ENCODE measurements at regions not wholly inside any gene's neighbourhood (a gene's known extent, or its start where the extent isn't known, plus 50 kb on each side); places are given as distances from the start of the nearest gene placed in this dataset.

DNA sequence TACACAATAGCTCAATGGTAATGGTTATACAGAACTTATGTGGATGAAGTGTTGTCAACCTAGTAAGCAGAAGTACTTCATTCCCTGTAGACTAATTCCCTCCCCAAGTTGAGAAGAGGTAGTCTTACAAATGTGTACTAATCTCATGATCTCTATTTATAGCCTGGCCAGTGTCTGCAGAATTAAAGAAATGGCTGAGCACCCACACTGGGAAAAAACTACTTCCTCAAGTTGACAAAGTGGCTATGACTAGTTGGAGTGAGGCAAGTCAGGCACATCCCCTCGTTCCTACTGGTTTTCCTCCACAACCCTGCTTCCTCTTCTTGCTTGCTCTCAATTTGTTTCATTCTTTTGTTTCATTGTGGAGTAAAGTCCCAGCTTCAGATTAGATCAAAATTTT is 566.7 kb upstream of the ZNF717 start:
- no peak for DNase-seq (ENCODE audit: extremely low read depth, low read depth)
- TF ChIP-seq, protein P1, sequence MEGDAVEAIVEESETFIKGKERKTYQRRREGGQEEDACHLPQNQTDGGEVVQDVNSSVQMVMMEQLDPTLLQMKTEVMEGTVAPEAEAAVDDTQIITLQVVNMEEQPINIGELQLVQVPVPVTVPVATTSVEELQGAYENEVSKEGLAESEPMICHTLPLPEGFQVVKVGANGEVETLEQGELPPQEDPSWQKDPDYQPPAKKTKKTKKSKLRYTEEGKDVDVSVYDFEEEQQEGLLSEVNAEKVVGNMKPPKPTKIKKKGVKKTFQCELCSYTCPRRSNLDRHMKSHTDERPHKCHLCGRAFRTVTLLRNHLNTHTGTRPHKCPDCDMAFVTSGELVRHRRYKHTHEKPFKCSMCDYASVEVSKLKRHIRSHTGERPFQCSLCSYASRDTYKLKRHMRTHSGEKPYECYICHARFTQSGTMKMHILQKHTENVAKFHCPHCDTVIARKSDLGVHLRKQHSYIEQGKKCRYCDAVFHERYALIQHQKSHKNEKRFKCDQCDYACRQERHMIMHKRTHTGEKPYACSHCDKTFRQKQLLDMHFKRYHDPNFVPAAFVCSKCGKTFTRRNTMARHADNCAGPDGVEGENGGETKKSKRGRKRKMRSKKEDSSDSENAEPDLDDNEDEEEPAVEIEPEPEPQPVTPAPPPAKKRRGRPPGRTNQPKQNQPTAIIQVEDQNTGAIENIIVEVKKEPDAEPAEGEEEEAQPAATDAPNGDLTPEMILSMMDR (IDR thresholded peaks at IDR 0.05; ENCODE audit: low read depth, low read length), result no peak

DNA sequence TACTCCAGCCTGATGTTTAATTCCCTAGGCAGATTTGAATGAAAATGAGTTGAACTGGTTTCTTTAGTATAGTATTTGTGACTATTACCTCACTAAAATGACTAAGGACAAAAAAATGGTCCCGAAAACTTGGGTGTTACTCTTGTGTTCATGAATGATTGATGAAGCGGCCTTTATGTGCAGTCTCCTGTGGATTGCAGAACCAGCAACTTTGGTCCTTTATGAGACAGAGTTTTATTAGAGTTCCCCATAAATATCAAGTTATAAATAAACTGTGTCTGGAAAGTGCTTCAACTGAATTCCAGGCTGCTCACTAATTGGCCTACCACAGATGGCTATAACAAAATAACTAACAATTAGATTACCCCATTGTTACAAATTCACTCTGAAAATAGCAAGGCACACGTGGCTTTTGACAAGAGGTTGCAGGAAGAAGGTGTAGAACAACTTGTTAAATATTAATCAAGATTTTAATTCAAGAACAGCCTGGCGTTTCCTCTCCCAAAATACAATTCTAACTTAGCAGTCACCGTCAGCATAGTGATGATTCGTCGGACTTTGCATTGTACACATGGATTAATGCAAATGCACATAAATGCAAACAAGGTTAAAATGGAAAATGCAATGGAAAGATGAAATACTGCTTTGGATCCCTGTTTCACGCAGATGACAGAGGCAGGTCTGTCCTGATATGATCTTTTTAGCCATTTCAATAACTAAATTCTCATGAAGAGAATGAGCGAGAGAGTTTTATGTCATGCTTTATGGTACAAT is 567.3 kb upstream of the ZNF717 start:
- DNase-seq (ENCODE audit: extremely low read depth, low read depth), result no peak
- TF ChIP-seq, protein P1 (IDR thresholded peaks at IDR 0.05; ENCODE audit: low read depth, low read length), result no peak

DNA sequence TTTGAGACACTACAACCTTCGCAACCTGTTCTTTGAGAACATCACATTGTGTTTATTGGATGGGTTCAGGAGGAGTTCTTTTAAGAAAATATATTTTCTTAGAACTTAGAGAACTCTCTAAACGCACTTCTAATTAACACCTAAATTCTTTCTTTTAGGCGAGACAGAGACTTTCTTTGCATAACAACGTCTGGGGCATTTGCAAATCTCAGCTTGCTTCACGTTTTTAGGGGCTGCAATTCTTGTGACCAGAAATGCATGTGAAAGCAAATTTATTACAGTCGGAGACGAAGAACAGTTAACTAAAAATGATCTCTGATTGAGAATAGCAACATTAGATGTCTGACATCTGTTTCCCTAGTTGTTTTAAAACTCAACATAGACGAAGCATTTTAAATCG is 568.3 kb upstream of the ZNF717 start:
- TF ChIP-seq, protein P1 (IDR thresholded peaks at IDR 0.05; ENCODE audit: low read depth, low read length), result no peak
- DNase-seq (ENCODE audit: extremely low read depth, low read depth), result no peak

DNA sequence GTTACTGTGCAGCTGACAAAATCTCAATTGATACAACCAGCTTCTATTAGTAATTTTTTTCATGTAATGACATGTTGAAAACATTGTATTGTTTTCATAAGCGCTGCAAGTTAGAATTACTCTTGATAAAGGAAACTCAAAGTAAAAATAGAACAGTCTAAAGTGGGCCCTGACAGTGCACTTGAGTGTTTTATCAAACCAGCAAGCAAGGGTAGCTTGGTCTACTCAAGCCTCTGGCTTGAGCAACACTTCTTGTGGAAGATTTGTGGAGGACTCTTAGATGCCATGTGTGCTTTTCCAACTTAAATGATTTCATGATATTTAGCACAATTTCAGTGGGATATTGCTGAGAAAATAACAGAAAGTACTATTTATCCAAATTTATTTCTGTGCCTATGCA is 575.7 kb upstream of the ZNF717 start:
- DNase-seq (ENCODE audit: extremely low read depth, low read depth), result no peak
- TF ChIP-seq, protein P1 (IDR thresholded peaks at IDR 0.05; ENCODE audit: low read depth, low read length), result no peak

DNA sequence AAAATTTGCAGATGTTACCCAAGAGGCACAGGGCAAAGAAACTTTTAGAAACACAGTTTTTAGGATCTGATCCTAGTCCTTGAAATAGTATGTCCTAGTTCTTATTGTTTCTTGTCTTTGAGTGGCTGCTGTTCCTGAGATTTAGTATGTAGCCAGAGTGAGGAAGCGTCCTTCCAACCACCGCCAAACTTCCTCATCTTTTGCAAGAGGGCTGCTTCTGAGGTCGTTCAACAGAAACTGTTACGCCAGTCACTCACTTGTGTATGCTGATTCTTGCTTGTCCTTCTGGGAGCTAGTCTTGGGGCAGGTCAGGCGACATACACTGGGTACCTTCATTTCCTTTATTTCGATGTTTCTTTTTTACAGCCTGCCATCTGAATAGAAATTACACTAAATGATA is 577.3 kb upstream of the ZNF717 start:
- TF ChIP-seq, protein P1 (IDR thresholded peaks at IDR 0.05; ENCODE audit: low read depth, low read length), result no peak
- no peak for DNase-seq (ENCODE audit: extremely low read depth, low read depth)

DNA sequence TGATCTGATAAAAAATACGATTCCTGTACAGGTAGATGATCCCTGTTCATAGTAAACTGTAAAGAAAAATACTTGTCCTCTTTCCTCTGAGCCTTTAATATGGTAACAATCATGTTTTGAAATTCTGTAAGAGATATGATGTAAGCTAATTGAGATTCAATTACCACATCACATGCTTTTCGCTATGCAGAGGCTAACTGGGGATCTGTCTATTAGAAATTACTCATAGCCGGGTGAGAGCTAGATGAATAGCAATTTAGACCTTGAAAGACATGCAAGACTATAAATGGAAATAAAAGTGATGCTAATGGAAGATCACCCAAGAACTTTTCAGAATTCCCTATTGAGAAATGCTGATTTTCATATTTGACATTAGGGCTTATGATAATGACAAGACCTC is 579.9 kb upstream of the ZNF717 start:
- no peak for DNase-seq (ENCODE audit: extremely low read depth, low read depth)
- TF ChIP-seq, protein P1 (IDR thresholded peaks at IDR 0.05; ENCODE audit: low read depth, low read length), result no peak

DNA sequence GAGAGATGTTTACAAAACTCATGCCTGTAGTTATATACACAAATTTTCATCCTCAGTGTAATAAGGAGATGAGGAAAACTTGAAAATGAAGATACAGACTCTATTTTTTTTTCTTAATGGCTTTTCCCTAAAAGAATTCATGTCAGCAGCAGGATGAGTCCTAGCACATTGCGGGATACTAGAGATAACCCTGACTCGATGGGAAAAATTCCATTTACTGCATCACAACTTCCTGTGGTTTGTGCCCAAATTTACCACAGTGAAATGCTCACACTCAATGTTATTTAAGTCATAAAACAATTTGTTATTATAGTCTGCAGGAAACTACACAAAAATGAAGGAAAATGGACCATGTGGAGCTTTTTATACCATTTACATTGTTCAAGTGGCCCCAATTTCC is 581.9 kb upstream of the ZNF717 start:
- TF ChIP-seq, protein P1 (IDR thresholded peaks at IDR 0.05; ENCODE audit: low read depth, low read length), result no peak
- DNase-seq (ENCODE audit: extremely low read depth, low read depth), result no peak

Measured in AG09319 (cell line).